WTC11 (cell line): ENCODE measurements at regions not wholly inside any gene's neighbourhood (a gene's known extent, or its start where the extent isn't known, plus 50 kb on each side); places are given as distances from the start of the nearest gene placed in this dataset.

Source experiments
- CTCF ChIP-seq: fragments of 200-600 bp; IDR thresholded peaks from 2 replicates; pipeline ENCODE4 v1.8.0; 2022; ENCODE audit warnings: antibody characterized with exemption
- E2F1 ChIP-seq: sonication (generic); formaldehyde crosslinking; IDR thresholded peaks from 2 replicates; pipeline ENCODE4 v1.8.0; 2022; ENCODE audit warnings: mild to moderate bottlenecking, missing genetic modification reagents
- HMGXB4 ChIP-seq: sonication (generic); formaldehyde crosslinking; IDR thresholded peaks from 2 replicates; pipeline ENCODE4 v1.8.1; 2023; ENCODE audit warnings: mild to moderate bottlenecking, moderate library complexity, missing genetic modification reagents
- SMAD4 ChIP-seq: sonication (generic); formaldehyde crosslinking; IDR thresholded peaks from 2 replicates; pipeline ENCODE4 v1.8.0; 2022; ENCODE audit warnings: mild to moderate bottlenecking, missing genetic modification reagents

GRCh38 chr4:157984285-157984911, 188.4 kb downstream of the GASK1B start:
- TF ChIP-seq HMGXB4 (CRISPR knock-in tag) (no peak), CTCF (no peak), E2F1 (CRISPR knock-in tag) (no peak), SMAD4 (CRISPR knock-in tag) (no peak)
